ENCODE measurements at regions not wholly inside any gene's neighbourhood (a gene's known extent, or its start where the extent isn't known, plus 50 kb on each side); places are given as distances from the start of the nearest gene placed in this dataset.

- H4K20me1 ChIP-seq (ENCODE audit: insufficient read depth, low read length, poor library complexity, severe bottlenecking), result no peaks in the 10 kb centered on the region
- no peak overlapping the region for H3K4me2 ChIP-seq (ENCODE audit: low read depth, low read length, poor library complexity, severe bottlenecking)
- H3K9me2 ChIP-seq (replicated peaks; ENCODE audit: low read depth, low read length), result no peaks in the 10 kb centered on the region
- H3K9ac ChIP-seq (ENCODE audit: low read depth, low read length, poor library complexity, severe bottlenecking), result no peak overlapping the region
- TF ChIP-seq EZH2phosphoT487 (IDR thresholded peaks at IDR 0.05; ENCODE audit: borderline replicate concordance), result no peak
- TF ChIP-seq CTCF (conservative IDR thresholded peaks at IDR 0.05; ENCODE audit: low read length), result no peak
- no peak overlapping the region for H2AFZ ChIP-seq (ENCODE audit: low read length)
- H3K27me3 ChIP-seq (ENCODE audit: insufficient read depth, low read length, poor library complexity, severe bottlenecking), result no peaks in the 10 kb centered on the region
- H3K9me3 ChIP-seq (ENCODE audit: insufficient read depth, low read depth, low read length), result no peaks in the 10 kb centered on the region
- H3F3A ChIP-seq (ENCODE audit: low read depth), result no peaks in the 10 kb centered on the region
- no peaks in the 10 kb centered on the region for H3K36me3 ChIP-seq (ENCODE audit: insufficient read depth, low read length)
- H3K4me1 ChIP-seq (ENCODE audit: insufficient read depth, low read length, poor library complexity, severe bottlenecking), result no peaks in the 10 kb centered on the region
- H3K79me2 ChIP-seq (ENCODE audit: insufficient read depth, low read length), result no peaks in the 10 kb centered on the region
- no peak overlapping the region for H3K4me3 ChIP-seq (ENCODE audit: low read length, poor library complexity, severe bottlenecking)
These were observed 142.6 kb upstream of the SERPINE2 start for GRCh38 chr2:224181534-224182155.

- Histone ChIP-seq H3K4me3 (ENCODE audit: low read length, poor library complexity, severe bottlenecking) (no peak overlapping the region), H4K20me1 (ENCODE audit: insufficient read depth, low read length, poor library complexity, severe bottlenecking) (no peaks in the 10 kb centered on the region), H3K27me3 (ENCODE audit: insufficient read depth, low read length, poor library complexity, severe bottlenecking) (no peaks in the 10 kb centered on the region), H3K4me2 (ENCODE audit: low read depth, low read length, poor library complexity, severe bottlenecking) (no peak overlapping the region), H3K9me3 (ENCODE audit: insufficient read depth, low read depth, low read length) (no peaks in the 10 kb centered on the region), H2AFZ (ENCODE audit: low read length) (no peak overlapping the region), H3K9ac (ENCODE audit: low read depth, low read length, poor library complexity, severe bottlenecking) (no peak overlapping the region), H3F3A (ENCODE audit: low read depth) (no peaks in the 10 kb centered on the region), H3K79me2 (ENCODE audit: insufficient read depth, low read length) (no peaks in the 10 kb centered on the region), H3K9me2 (replicated peaks; ENCODE audit: low read depth, low read length) (no peaks in the 10 kb centered on the region), H3K4me1 (ENCODE audit: insufficient read depth, low read length, poor library complexity, severe bottlenecking) (no peaks in the 10 kb centered on the region), H3K36me3 (ENCODE audit: insufficient read depth, low read length) (no peaks in the 10 kb centered on the region)
- TF ChIP-seq EZH2phosphoT487 (IDR thresholded peaks at IDR 0.05; ENCODE audit: borderline replicate concordance), result no peak
- no peak for TF ChIP-seq CTCF (conservative IDR thresholded peaks at IDR 0.05; ENCODE audit: low read length)
These were observed 141.7 kb upstream of the SERPINE2 start for GRCh38 chr2:224180810-224181209.

- no peaks in the 10 kb centered on the region for H3K36me3 ChIP-seq (ENCODE audit: insufficient read depth, low read length)
- H3K9ac ChIP-seq (ENCODE audit: low read depth, low read length, poor library complexity, severe bottlenecking), result no peak overlapping the region
- no peaks in the 10 kb centered on the region for H3F3A ChIP-seq (ENCODE audit: low read depth)
- TF ChIP-seq EZH2phosphoT487 (IDR thresholded peaks at IDR 0.05; ENCODE audit: borderline replicate concordance), result no peak
- no peak for TF ChIP-seq CTCF (conservative IDR thresholded peaks at IDR 0.05; ENCODE audit: low read length)
- no peaks in the 10 kb centered on the region for H3K9me2 ChIP-seq (replicated peaks; ENCODE audit: low read depth, low read length)
- H3K4me2 ChIP-seq (ENCODE audit: low read depth, low read length, poor library complexity, severe bottlenecking), result no peak overlapping the region
- H3K79me2 ChIP-seq (ENCODE audit: insufficient read depth, low read length), result no peaks in the 10 kb centered on the region
- no peaks in the 10 kb centered on the region for H4K20me1 ChIP-seq (ENCODE audit: insufficient read depth, low read length, poor library complexity, severe bottlenecking)
- H3K4me1 ChIP-seq (ENCODE audit: insufficient read depth, low read length, poor library complexity, severe bottlenecking), result peaks cover 5% of the 10 kb centered on the region
- no peak overlapping the region for H3K4me3 ChIP-seq (ENCODE audit: low read length, poor library complexity, severe bottlenecking)
- H2AFZ ChIP-seq (ENCODE audit: low read length), result no peak overlapping the region
- no peaks in the 10 kb centered on the region for H3K9me3 ChIP-seq (ENCODE audit: insufficient read depth, low read depth, low read length)
- H3K27me3 ChIP-seq (ENCODE audit: insufficient read depth, low read length, poor library complexity, severe bottlenecking), result no peaks in the 10 kb centered on the region
These were observed 139.0 kb upstream of the SERPINE2 start for GRCh38 chr2:224178056-224178455.
